Activated T-cell treated with anti-CD3 and anti-CD28 coated beads, Interleukin-2, amount 50 U/mL, for 24 hours (primary cell): ENCODE measurements at regions not wholly inside any gene's neighbourhood (a gene's known extent, or its start where the extent isn't known, plus 50 kb on each side); places are given as distances from the start of the nearest gene placed in this dataset.

Experiments
- DNase-seq: peaks from one replicate; pipeline ENCODE4 v3.0.0-alpha.2; 2020
- H3K27ac Mint-ChIP-seq: 2 replicates; pipeline ENCODE4 v1.8.0; 2020; ENCODE audit warnings: mild to moderate bottlenecking, mixed read lengths
- H3K27me3 Mint-ChIP-seq: 2 replicates; pipeline ENCODE4 v1.8.0; 2020; ENCODE audit warnings: mixed read lengths
- H3K36me3 Mint-ChIP-seq: 2 replicates; pipeline ENCODE4 v1.8.0; 2020; ENCODE audit warnings: low read depth, mixed read lengths
- H3K4me1 Mint-ChIP-seq: 2 replicates; pipeline ENCODE4 v1.8.0; 2020; ENCODE audit warnings: low read depth, mixed read lengths
- H3K4me3 Mint-ChIP-seq: 2 replicates; pipeline ENCODE4 v1.8.0; 2020; ENCODE audit warnings: mild to moderate bottlenecking, moderate library complexity, mixed read lengths
- H3K9me3 Mint-ChIP-seq: 2 replicates; pipeline ENCODE4 v1.8.0; 2020; ENCODE audit warnings: mixed read lengths

DNA sequence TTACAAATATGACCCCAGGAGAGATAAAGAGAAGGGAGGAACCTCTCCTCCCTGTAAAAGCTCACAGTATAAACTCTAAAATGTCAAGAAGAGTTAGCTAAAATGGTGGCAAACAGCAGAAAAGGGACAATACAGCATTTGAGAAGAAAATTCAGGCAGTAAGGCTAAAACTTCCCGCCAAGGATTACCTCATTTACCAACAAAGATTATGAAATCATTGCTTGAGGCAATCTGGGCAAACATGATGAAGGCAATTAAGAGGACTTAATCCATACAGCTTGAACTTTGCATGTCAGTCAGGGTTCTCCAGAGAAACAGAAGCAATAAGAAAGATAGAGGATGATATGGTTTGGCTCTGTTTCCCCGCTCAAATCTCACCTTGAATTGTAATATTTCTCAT, 81.4 kb downstream of the CMPK2 start:
- H3K9me3 Mint-ChIP-seq = no peaks in the 10 kb centered on the region
- H3K36me3 Mint-ChIP-seq = no peaks in the 10 kb centered on the region
- no peak for DNase-seq
- H3K27me3 Mint-ChIP-seq = peaks cover 2% of the 10 kb centered on the region
- peaks cover 9% of the 10 kb centered on the region for H3K4me1 Mint-ChIP-seq
- H3K27ac Mint-ChIP-seq = no peak overlapping the region
- H3K4me3 Mint-ChIP-seq = no peak overlapping the region

DNA sequence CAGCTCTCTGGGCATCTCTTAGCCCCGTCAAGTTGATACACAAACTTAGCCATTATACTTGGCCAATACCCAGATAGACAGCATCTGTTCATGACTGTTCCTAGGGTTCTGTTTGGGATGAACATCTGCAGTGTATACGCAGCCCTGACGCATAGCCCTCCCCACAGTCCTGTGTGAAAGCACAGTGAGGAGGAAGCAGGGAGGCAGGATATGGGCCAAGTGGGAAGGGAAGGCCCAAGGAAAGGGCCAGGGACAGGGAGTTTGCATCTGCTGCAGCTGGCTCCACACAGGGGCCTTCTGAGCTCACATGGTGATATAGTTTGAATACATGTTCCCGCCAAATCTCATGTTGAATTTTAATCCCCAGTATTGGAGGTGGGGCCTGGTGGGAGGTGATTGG, 80.2 kb downstream of the CMPK2 start:
- Mint-ChIP-seq H3K9me3 (no peaks in the 10 kb centered on the region), H3K4me3 (no peak overlapping the region), H3K4me1 (peaks cover 9% of the 10 kb centered on the region), H3K36me3 (no peaks in the 10 kb centered on the region), H3K27me3 (peaks cover 2% of the 10 kb centered on the region), H3K27ac (no peak overlapping the region)
- DNase-seq = no peak

DNA sequence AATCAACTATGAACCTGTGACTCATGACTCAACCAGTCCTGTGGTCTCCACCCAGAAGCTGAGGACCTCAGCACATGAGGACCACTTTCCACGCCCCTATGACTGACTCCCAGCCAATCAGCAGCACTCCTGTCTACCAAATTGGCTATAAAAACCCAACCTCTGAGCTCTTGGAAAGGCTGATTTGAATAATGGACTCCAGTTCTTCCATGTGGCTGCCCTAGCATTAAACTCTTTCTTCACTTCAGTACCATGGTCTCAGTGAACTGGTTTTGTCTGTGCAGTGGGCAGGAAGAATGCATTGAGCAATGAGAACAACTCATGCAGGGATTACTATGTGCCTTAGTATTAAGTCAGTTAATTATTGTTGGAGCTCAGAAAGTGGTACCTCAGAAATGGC, 78.3 kb downstream of the CMPK2 start:
- H3K27me3 Mint-ChIP-seq = peaks cover 2% of the 10 kb centered on the region
- no peaks in the 10 kb centered on the region for H3K9me3 Mint-ChIP-seq
- no peak overlapping the region for H3K4me3 Mint-ChIP-seq
- no peak for DNase-seq
- no peaks in the 10 kb centered on the region for H3K36me3 Mint-ChIP-seq
- H3K4me1 Mint-ChIP-seq = no peaks in the 10 kb centered on the region
- H3K27ac Mint-ChIP-seq = no peak overlapping the region

GRCh38 chr2:6788614-6789013, 77.1 kb downstream of the CMPK2 start:
- no peaks in the 10 kb centered on the region for H3K9me3 Mint-ChIP-seq
- no peak for DNase-seq
- peaks cover 2% of the 10 kb centered on the region for H3K27me3 Mint-ChIP-seq
- no peaks in the 10 kb centered on the region for H3K4me1 Mint-ChIP-seq
- H3K36me3 Mint-ChIP-seq = no peaks in the 10 kb centered on the region
- H3K4me3 Mint-ChIP-seq = no peak overlapping the region
- no peak overlapping the region for H3K27ac Mint-ChIP-seq

GRCh38 chr2:6789559-6790138, 76.1 kb downstream of the CMPK2 start:
- no peaks in the 10 kb centered on the region for H3K4me1 Mint-ChIP-seq
- no peak for DNase-seq
- H3K9me3 Mint-ChIP-seq = no peaks in the 10 kb centered on the region
- no peak overlapping the region for H3K27ac Mint-ChIP-seq
- no peak overlapping the region for H3K4me3 Mint-ChIP-seq
- H3K27me3 Mint-ChIP-seq = peaks cover 2% of the 10 kb centered on the region
- no peaks in the 10 kb centered on the region for H3K36me3 Mint-ChIP-seq

GRCh38 chr2:6791682-6792081, 74.0 kb downstream of the CMPK2 start:
- no peak for DNase-seq
- Mint-ChIP-seq H3K27ac (no peak overlapping the region), H3K36me3 (no peaks in the 10 kb centered on the region), H3K4me1 (no peaks in the 10 kb centered on the region), H3K4me3 (no peak overlapping the region), H3K9me3 (no peaks in the 10 kb centered on the region), H3K27me3 (peaks cover 5% of the 10 kb centered on the region)

DNA sequence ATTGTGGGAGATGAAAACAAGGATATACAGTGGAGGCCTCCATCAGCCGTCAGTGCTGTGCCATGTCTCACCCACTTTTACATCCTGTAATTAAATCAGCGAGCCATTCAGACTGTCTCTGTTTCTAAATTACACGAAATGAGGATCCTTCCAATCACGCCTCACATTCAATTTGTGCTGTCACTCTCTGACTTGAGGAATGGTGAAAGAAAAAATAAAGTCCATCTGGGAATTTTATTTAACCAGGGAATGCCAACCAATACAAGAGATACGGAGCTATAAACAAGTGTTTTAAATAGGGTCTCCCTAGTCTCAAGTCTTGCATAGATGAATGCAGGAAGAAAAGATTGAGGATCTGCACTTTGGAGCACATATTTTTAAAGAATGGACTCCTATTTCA, 72.8 kb downstream of the CMPK2 start:
- no peaks in the 10 kb centered on the region for H3K4me1 Mint-ChIP-seq
- peaks cover 5% of the 10 kb centered on the region for H3K27me3 Mint-ChIP-seq
- DNase-seq = no peak
- no peaks in the 10 kb centered on the region for H3K36me3 Mint-ChIP-seq
- no peak overlapping the region for H3K27ac Mint-ChIP-seq
- H3K9me3 Mint-ChIP-seq = no peaks in the 10 kb centered on the region
- no peak overlapping the region for H3K4me3 Mint-ChIP-seq

DNA sequence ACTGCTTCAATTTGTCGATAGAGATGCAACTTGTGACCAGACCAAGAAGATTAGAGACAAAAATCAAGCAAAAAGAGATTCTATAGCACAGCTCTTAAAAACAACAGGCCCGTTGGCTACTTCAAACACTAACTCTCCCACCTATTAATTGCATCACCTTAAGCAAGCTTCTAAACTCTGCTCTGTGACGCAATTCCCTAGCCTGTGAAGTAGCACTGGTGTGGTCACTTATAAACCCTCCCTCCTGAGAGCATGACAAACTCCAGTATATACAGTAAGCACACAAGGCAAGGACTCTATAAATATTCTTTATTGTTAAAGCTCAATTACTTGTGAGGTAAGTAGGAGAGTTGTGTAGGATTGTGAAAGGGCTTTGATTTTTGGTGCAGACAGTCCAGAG, 72.3 kb downstream of the CMPK2 start:
- H3K4me3 Mint-ChIP-seq = no peak overlapping the region
- DNase-seq = no peak
- H3K27me3 Mint-ChIP-seq = peaks cover 5% of the 10 kb centered on the region
- H3K27ac Mint-ChIP-seq = no peak overlapping the region
- no peaks in the 10 kb centered on the region for H3K9me3 Mint-ChIP-seq
- H3K36me3 Mint-ChIP-seq = no peaks in the 10 kb centered on the region
- no peaks in the 10 kb centered on the region for H3K4me1 Mint-ChIP-seq

- Mint-ChIP-seq H3K4me1 (no peaks in the 10 kb centered on the region), H3K4me3 (no peak overlapping the region), H3K27ac (no peak overlapping the region), H3K27me3 (peaks cover 5% of the 10 kb centered on the region), H3K36me3 (no peaks in the 10 kb centered on the region), H3K9me3 (no peaks in the 10 kb centered on the region)
- no peak for DNase-seq
Measured at GRCh38 chr2:6793913-6794312, 71.8 kb downstream of the CMPK2 start.

GRCh38 chr2:6794448-6794847, 71.3 kb downstream of the CMPK2 start:
- H3K9me3 Mint-ChIP-seq = no peaks in the 10 kb centered on the region
- peaks cover 2% of the 10 kb centered on the region for H3K27me3 Mint-ChIP-seq
- no peak overlapping the region for H3K4me3 Mint-ChIP-seq
- H3K36me3 Mint-ChIP-seq = no peaks in the 10 kb centered on the region
- no peaks in the 10 kb centered on the region for H3K4me1 Mint-ChIP-seq
- H3K27ac Mint-ChIP-seq = no peak overlapping the region
- DNase-seq = no peak
